Upper lobe of left lung (tissue), 6 donors: ENCODE measurements at regions not wholly inside any gene's neighbourhood (a gene's known extent, or its start where the extent isn't known, plus 50 kb on each side); places are given as distances from the start of the nearest gene placed in this dataset.

Experiments used
- ATAC-seq, 2 donors: fragments of 200-7000 bp; cut with Tn5 transposase; one replicate each; pipeline ENCODE4 v1.9.1; 2022; ENCODE audit warnings: mild to moderate bottlenecking in 2 of 2, moderate library complexity in 2 of 2; ENCODE audit not compliant: low FRiP score in 2 of 2
- DNase-seq, 2 donors: peaks; one replicate each; pipeline ENCODE4 v3.0.0-alpha.2; 2019 to 2020
- H3K27ac ChIP-seq, 4 donors: fragments of 200-600 bp; sonication (generic); one replicate each; pipeline ENCODE4 v1.5.1; 2016 to 2019
- H3K27me3 ChIP-seq, 4 donors: fragments of 200-600 bp; sonication (generic); one replicate each; pipeline ENCODE4 v1.5.1; 2017 to 2019
- H3K36me3 ChIP-seq, 4 donors: fragments of 200-600 bp; sonication (generic); one replicate each; pipeline ENCODE4 v1.5.1; 2016 to 2019
- H3K4me1 ChIP-seq, 4 donors: fragments of 200-600 bp; sonication (generic); one replicate each; pipeline ENCODE4 v1.5.1; 2018 to 2019
- H3K4me3 ChIP-seq, 4 donors: fragments of 200-600 bp; sonication (generic); one replicate each; pipeline ENCODE4 v1.5.1; 2017 to 2019; ENCODE audit warnings: mild to moderate bottlenecking in 2 of 4, moderate library complexity in 1 of 4
- H3K9me3 ChIP-seq, 4 donors: fragments of 200-600 bp; sonication (generic); one replicate each; pipeline ENCODE4 v1.5.1; 2018 to 2019
- CTCF ChIP-seq, 6 experiments: fragments of 450-650 bp in 4 of 6; fragments of 200-600 bp in 2 of 6; sonication (generic) in 2 of 6; IDR thresholded peaks; one replicate each; pipeline ENCODE4 v1.5.1; 2016 to 2019; ENCODE audit warnings: antibody characterized with exemption in 6 of 6
- EP300 ChIP-seq, 4 donors: sonication (generic); formaldehyde crosslinking; IDR thresholded peaks; one replicate each; pipeline ENCODE4 v1.5.1; 2017; ENCODE audit warnings: antibody characterized with exemption in 4 of 4, control low read depth in 2 of 4
- POLR2A ChIP-seq, 4 donors: fragments of 450-650 bp; IDR thresholded peaks; one replicate each; pipeline ENCODE4 v1.5.1; 2016 to 2017; ENCODE audit warnings: antibody characterized with exemption in 4 of 4, mild to moderate bottlenecking in 2 of 4
- POLR2AphosphoS5 ChIP-seq, 2 donors: sonication (generic); formaldehyde crosslinking; IDR thresholded peaks; one replicate each; pipeline ENCODE4 v1.5.1; 2017; ENCODE audit warnings: antibody characterized with exemption in 2 of 2
- WGBS, 2 donors: methylation state at CpG; one replicate each; pipeline ENCODE4 v1.1.5; 2017 to 2018; 5-methylcytosine and 5-hydroxymethylcytosine counted together
- donor health status: DM: no; HTN: no; CAD: no; lungs with moderate emphysema.
- donor health status: DM: no; HTN: yes; CAD: no; lungs with severe emphysema.

- DNase-seq, result no peak
- ATAC-seq, result no peak
- WGBS, 2 donors, result 81 to 86% methylated on average over 5 of the region's 5 CpGs
- Histone ChIP-seq H3K4me1 (no peaks in the 10 kb centered on the region), H3K27me3 (no peaks in the 10 kb centered on the region), H3K9me3 (no peaks in the 10 kb centered on the region), H3K4me3 (no peak overlapping the region), H3K36me3 (no peaks in the 10 kb centered on the region), H3K27ac (no peak overlapping the region)
- no peak for TF ChIP-seq EP300 (IDR thresholded peaks at IDR 0.05)
- no peak for TF ChIP-seq POLR2A (IDR thresholded peaks at IDR 0.05)
- no peak for TF ChIP-seq POLR2AphosphoS5 (IDR thresholded peaks at IDR 0.05)
- no peak for TF ChIP-seq CTCF (IDR thresholded peaks at IDR 0.05)
Measured at GRCh38 chr20:9919271-9920014, 80.6 kb upstream of the PAK5 start.

GRCh38 chr20:9918348-9918747, 79.5 kb upstream of the PAK5 start:
- Histone ChIP-seq H3K4me3 (no peak overlapping the region), H3K36me3 (no peaks in the 10 kb centered on the region), H3K27me3 (no peaks in the 10 kb centered on the region), H3K4me1 (no peaks in the 10 kb centered on the region), H3K27ac (no peak overlapping the region), H3K9me3 (no peaks in the 10 kb centered on the region)
- 73 to 74% methylated on average over 5 of the region's 5 CpGs for WGBS, 2 donors
- TF ChIP-seq EP300 (IDR thresholded peaks at IDR 0.05) (no peak), CTCF (IDR thresholded peaks at IDR 0.05) (no peak), POLR2AphosphoS5 (IDR thresholded peaks at IDR 0.05) (no peak), POLR2A (IDR thresholded peaks at IDR 0.05) (no peak)
- ATAC-seq (no peak), DNase-seq (no peak)

GRCh38 chr20:9916761-9917160, 77.9 kb upstream of the PAK5 start:
- TF ChIP-seq POLR2AphosphoS5 (IDR thresholded peaks at IDR 0.05), result no peak
- no peak for TF ChIP-seq EP300 (IDR thresholded peaks at IDR 0.05)
- TF ChIP-seq POLR2A (IDR thresholded peaks at IDR 0.05), result no peak
- no peak for TF ChIP-seq CTCF (IDR thresholded peaks at IDR 0.05)
- no peaks in the 10 kb centered on the region for H3K27me3 ChIP-seq
- DNase-seq (no peak), ATAC-seq (no peak)
- H3K36me3 ChIP-seq, result no peaks in the 10 kb centered on the region
- H3K4me3 ChIP-seq, result no peak overlapping the region
- WGBS, 2 donors, result 42 to 47% methylated on average over 2 of the region's 2 CpGs
- H3K4me1 ChIP-seq, result no peaks in the 10 kb centered on the region
- no peak overlapping the region for H3K27ac ChIP-seq
- no peaks in the 10 kb centered on the region for H3K9me3 ChIP-seq

GRCh38 chr20:9912858-9913434, 74.1 kb upstream of the PAK5 start:
- Histone ChIP-seq H3K4me1 (no peaks in the 10 kb centered on the region), H3K4me3 (no peak overlapping the region), H3K9me3 (no peaks in the 10 kb centered on the region), H3K36me3 (no peaks in the 10 kb centered on the region), H3K27me3 (no peaks in the 10 kb centered on the region), H3K27ac (no peak overlapping the region)
- TF ChIP-seq EP300 (IDR thresholded peaks at IDR 0.05) (no peak), POLR2A (IDR thresholded peaks at IDR 0.05) (no peak), POLR2AphosphoS5 (IDR thresholded peaks at IDR 0.05) (no peak), CTCF (IDR thresholded peaks at IDR 0.05) (peak; percentile 36 to 70 (median 62))
- WGBS, 2 donors, result 4 to 10% methylated on average over 8 of the region's 8 CpGs
- DNase-seq (peak in 1 of 2 donors; percentile 33), ATAC-seq (peak in 1 of 2 donors; percentile 63)

- Histone ChIP-seq H3K4me1 (no peaks in the 10 kb centered on the region), H3K27me3 (no peaks in the 10 kb centered on the region), H3K36me3 (no peaks in the 10 kb centered on the region), H3K27ac (no peak overlapping the region), H3K4me3 (no peak overlapping the region), H3K9me3 (no peaks in the 10 kb centered on the region)
- 89 to 91% methylated on average over 5 of the region's 5 CpGs for WGBS, 2 donors
- DNase-seq (no peak), ATAC-seq (no peak)
- TF ChIP-seq CTCF (IDR thresholded peaks at IDR 0.05), result no peak
- no peak for TF ChIP-seq EP300 (IDR thresholded peaks at IDR 0.05)
- no peak for TF ChIP-seq POLR2AphosphoS5 (IDR thresholded peaks at IDR 0.05)
- TF ChIP-seq POLR2A (IDR thresholded peaks at IDR 0.05), result no peak
Measured at GRCh38 chr20:9912290-9912689, 73.4 kb upstream of the PAK5 start.
